GM21717 (cell line): ENCODE measurements at regions not wholly inside any gene's neighbourhood (a gene's known extent, or its start where the extent isn't known, plus 50 kb on each side); places are given as distances from the start of the nearest gene placed in this dataset.

Source experiments
- ATAC-seq: cut with Tn5 transposase; IDR thresholded peaks from one replicate; pipeline ENCODE4 v1.9.1; 2021; ENCODE audit warnings: mild to moderate bottlenecking, moderate library complexity; ENCODE audit not compliant: unreplicated experiment

DNA sequence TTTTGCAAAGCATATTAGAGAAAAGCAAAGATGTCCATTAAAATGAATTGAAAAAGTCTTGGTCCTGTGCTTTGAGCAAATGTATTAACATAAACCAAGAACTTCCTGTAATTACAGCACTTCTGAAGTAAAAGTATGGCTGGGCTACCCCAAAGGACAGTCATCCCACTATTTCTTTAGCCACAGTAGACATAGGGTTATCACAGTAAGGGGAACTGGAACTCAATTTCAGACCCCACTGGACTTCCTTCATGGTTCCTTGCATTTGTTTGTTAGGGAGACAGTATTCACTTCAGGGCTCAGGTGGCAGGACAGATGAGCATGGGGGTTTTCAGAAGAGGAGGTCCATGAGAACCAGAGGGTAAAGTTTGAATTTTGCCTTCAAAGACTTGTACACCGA lies 203.1 kb upstream of the PDE1C start:
- no peak for ATAC-seq

DNA sequence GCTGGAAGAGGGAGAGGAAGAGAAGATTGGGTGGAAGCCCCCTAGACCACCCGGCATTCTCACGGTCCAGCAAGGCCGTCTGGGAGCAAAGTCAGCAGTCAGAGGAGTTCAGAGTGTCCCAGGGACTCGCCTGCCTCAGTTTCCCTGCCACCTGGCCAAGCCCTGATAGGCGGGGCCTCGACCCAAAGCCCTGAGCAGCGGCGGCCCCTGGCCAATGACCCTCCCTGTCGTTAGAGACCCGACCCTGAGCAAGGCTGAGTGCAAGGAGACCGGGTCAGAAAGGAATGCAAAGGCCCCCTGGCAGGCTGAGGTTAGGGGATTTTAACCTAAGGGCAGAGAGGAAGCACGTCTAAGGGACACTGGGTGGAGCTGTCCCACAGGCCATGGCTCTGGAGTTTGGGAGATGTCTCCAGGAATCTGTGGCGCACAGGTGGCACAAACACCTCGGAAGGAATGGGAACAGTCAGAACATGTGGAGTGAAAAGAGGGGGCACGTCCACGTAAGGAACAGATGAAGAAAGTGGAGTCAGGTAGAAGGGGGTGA lies 196.8 kb upstream of the PDE1C start:
- no peak for ATAC-seq

DNA sequence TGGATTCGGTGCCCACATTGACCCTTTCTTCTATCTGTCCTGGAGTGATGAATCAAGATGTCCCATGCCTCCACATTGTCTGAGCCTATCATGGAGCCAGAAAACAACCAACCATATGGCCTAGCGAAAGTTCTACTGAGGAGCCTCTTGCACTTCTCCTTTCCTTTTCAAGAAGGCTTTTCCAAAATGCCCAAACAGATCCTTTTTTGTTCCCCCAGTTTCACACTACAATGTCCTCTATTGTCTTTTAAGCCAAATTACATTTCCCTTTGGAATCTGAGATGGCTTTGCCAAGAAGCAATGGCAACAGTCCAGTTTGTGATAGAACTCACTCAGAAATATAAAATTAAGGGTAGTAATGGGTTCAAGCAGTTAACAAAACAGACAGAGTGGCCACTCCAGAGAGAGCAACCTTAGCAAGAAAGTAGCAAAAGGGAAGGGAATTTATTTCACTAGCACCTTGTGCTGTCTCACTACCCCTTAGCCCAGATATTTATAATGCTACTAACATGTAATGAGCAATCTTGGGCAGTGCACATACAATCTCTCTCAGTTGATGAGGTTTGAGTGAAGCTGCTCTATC lies 194.6 kb upstream of the PDE1C start:
- ATAC-seq: no peak

DNA sequence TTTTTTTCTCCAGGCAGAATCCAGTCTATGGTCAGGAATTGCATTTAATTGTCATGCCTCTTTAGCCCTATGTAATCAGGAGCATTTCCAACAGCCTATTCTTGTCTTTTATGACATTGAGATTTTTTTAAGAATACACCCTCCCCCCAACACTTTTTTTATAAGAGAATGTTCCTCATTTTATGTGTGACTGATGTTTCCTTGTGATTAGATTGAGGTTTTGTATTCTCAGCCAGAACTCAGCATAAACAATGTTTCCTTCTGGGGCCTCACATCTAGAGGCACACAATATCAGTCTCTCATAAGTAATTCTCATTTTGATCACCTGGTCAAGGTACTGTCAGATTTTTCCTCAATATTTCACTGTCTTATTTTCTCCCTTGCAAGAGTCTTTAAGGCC lies 193.4 kb upstream of the PDE1C start:
- no peak for ATAC-seq

DNA sequence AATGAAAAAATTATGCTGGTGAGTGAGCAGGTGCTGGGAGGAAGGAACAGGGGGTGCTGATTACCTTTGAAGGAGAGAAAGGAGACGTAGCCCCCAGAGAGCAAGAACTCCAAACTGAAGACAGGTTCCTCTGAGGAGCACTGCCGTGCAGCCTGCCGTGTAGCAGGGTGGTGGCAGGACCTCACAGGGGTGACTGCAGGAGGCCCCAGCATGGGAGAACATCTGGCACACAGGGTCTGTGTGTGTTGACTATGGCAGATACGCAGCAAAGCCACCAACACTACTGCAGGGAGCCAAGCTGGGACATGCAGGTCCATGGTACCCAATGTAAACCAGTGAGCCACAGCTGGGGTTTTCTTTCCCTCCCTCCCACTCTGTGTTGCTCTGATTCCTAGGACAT lies 192.1 kb upstream of the PDE1C start:
- ATAC-seq: no peak

DNA sequence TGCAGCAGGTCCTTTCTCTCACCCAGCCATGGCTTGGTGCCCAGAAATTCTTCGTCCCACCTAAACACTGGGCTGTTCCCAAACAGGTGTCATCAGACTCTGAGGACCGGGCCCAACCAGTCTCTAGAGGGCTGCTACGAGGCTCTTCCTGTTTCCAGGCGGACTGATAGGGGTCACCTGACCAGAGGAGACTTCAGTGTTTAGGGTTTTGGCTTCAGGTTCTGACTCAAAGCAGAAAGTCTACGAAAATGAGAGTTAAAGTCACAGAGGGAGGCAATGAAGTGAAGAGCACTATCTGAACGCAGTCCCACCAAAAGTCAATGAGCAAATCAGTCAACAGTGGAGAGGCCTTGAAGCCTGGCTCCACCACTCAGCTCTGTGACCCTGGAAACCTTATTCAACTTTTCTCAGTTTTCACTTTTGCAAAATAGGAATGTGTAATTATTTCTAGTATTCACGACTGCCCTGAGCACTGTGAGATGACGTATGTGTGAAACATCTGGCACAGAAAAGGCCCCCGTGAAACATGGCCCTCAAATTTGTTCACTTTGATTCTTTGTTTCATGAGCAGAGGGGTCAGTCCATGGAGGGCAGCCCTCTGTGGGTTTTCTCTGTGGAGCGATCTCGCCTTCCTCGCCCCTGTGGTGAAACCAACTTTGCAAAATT lies 189.9 kb upstream of the PDE1C start:
- peak; percentile 94 for ATAC-seq

DNA sequence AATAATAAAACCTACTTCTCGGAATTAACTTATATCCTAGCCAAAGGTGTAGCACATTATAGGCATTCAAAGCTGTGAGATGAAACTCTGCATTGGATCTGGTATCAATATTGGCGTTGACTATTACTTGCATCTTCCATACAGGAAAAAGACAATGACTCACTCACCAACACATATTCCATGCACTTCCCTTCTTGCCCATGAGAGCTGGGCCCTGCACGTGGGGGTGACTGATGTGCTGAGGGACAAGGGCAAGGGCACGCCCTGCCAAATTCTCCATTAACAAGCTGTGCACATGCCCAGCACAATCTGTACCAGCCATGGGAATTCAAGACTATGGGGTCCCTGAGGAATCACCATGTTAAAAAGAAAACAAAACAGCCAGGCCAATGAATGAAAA lies 188.1 kb upstream of the PDE1C start:
- ATAC-seq: no peak

DNA sequence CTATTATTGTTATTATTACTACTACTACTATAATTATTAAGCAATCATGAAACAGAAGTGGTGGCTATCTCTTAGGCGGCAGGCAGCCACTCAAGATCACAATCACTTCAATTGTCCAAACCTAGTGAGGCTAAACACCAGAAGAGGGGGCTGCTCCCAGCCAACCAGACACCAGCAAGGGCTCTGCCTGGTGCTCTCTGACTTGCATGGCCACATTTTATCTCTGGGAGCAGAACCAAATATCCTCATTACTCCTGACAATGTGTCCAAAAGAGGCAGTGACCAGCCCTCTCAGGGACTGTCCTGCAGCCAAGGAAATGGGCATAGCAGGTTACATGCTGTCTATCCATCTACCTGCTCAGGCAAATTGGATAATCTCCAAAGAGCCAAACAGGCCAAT lies 187.4 kb upstream of the PDE1C start:
- no peak for ATAC-seq

DNA sequence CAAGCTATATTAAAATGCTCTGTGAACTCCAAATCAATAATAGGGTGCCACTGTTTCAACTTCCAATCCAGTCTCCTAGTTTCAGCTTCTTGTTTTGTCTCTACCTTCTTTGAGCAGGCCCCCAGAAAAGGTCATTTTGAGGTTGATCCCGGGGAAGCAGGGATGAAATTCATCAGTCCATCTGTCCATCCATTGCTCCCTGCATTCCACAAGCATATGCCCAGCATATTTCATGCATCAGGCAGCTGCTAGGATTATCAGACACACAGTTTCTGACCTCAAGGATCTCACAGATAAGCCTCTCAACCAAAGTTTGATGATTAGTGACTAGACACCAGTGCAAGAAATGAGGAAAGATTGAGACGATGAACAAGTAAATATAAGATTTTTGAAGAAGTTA lies 186.6 kb upstream of the PDE1C start:
- ATAC-seq: no peak

DNA sequence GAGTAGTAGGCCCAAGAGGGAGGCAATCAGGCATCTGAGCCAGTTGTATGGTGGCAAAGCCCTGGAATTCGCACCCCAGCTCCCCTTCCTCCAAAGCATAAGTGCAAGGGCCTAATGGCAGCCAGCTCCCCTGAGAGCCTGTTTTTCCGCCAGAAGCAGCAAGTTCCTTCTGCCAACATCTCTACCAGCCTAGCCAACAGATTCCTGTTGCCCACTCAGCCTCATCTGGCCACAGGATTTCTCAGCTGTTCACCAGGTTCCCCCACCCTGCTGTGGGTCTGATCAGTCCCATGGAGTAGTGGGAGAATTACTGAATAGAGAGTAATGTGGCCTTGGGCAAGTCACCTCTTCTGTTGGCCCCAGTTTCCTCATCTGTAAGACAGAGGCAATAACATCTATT lies 186.2 kb upstream of the PDE1C start:
- no peak for ATAC-seq

DNA sequence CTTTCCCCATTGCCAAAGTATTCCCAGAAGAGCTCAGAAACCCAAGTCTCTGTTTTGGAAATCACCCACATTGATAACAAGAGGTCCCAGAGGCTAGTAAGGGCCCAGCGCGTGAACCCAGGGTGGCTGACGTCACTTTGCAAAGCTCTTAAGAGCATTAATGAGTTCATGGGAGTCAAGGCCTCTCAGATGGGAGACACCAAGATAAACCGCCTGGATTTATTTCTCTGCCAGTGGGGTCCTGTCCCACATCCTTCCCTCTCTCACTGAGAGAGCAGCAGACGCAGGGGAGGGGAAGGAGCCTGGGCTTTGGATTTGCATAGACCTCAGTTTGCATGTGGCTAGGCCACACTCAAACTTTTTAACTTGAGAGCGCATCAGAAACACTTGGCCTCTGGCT lies 184.8 kb upstream of the PDE1C start:
- no peak for ATAC-seq

DNA sequence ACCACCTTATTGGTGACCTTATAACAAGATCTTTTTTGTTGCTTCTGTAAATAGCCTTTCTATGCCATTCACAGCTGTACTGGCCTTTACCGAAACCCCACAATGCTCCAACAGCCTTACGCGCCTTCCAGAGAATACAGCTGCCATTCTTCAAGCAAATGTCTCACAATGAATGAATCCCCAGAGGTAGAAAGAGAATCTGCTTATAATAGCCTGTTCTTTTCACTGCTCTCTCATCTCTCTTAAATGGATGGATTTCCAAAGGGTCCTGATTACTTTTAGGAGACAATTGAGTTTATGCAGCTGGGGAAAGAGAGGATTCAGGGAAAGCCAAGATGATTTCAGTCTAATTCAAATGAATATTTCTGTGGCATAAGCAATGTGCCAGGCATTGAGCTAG lies 183.1 kb upstream of the PDE1C start:
- ATAC-seq: no peak

DNA sequence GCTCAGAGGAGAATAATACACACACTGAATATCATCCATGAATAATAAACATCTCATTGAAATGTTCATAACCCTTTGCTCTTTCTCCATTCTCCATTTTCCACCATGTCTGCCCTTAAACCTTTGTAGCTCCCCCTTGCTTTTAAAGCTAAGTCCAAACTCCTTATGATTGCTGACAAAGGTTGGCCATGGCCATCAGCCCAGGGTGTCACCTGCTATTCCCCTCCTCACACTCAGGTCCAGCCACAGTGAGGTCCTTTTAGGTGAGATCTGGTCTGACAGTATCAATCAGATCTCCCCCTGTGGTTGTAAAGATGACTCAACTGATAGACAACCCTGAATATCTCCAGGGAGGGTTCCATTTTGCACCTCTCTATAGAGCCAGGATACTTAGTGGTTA lies 181.5 kb upstream of the PDE1C start:
- ATAC-seq: no peak

DNA sequence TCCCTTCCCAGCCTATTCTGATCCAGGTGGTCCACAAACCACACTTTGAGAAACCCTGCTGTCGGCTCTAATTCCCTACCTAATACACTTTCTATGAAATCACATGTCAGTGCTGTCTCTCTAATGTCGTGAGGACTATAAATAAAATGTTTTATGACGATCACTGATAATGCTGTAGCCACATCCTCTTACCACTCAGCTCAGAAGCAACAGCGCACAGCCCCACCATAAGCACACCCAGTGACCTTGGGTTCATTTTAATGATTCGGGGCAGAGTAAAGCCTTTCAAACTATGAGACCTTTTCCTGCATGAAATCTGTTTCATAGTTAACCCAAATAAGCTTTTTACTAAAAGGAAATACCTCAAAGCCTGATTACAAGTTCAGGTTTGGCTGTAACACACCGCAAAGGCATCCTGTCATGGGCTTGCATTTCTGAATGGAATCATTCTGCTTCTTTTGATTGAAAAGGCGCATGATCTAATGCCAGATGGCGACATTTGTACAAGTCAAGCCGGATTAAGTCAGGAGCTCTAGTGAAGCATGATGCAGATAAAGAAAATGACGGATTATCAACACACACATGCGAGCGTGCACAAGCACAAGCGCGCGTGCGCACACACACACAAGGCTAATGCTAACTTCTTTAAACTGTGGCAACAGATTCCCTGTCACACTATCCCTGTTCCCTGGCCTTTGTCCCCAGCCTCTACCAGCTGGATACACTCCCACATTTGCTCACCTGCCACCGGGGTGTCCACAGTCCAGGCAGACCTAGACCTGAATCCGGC lies 180.5 kb upstream of the PDE1C start:
- ATAC-seq: no peak

DNA sequence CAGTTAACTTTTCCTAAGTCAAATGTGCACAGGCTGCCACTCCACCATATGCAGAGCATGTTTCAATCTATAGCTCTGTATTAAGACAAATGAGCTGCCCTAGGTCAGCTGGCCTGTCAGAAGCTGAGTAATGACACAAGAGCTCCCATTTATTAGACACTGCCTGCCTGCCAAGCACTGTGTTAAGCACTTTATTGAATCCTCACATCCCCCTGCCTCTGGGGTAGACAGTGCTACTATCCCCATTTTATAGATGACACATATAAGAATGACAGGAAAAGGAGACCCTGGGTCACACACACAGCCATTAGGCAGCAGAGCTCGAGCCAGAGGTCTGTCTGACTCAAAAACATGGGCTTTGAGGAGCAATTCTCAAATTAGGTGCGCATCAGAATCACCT lies 179.8 kb upstream of the PDE1C start:
- no peak for ATAC-seq

DNA sequence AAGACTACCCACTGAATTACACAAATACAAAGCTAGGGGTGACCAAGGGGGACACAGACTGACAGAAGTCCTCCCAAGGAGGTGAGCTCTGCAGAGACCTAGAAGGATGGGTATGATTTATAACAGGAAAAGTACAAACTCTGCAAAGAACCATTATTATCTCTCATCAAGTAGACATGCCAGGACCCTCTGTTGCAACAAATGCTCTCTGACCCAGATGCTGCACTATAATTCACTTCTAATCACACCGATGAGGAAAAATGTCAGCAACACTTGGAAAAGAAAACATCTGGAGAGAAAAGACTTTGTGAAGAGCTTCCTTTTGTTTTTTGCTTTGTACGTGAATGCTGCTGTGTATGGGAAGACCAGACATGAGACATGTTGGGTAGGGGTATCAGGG lies 178.3 kb upstream of the PDE1C start:
- no peak for ATAC-seq

DNA sequence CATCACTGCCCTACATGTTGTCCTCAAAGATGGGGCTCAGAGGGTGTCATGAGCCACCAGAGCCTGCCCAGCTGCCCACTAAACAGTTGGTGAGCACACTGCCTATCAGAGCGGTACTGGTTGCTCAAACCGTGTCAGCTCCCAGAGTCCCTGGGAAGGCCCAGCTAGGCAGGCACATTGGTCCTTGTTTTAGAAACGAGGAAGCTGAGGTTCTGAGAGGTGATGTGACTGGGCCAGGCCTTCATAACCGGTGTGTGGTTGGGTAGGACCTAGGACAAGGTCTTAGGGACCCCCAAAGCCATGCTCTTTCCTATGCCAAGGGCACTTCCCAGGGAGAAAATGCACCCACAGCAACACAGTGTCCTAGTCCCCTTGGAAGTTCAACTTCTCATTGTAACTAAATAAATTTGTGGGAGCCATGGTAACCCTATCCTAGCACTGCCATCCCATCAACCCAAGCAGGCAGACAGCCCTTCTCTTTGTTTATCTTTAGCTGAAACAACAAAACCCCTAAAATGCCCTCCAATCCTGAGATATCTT lies 174.7 kb upstream of the PDE1C start:
- no peak for ATAC-seq

DNA sequence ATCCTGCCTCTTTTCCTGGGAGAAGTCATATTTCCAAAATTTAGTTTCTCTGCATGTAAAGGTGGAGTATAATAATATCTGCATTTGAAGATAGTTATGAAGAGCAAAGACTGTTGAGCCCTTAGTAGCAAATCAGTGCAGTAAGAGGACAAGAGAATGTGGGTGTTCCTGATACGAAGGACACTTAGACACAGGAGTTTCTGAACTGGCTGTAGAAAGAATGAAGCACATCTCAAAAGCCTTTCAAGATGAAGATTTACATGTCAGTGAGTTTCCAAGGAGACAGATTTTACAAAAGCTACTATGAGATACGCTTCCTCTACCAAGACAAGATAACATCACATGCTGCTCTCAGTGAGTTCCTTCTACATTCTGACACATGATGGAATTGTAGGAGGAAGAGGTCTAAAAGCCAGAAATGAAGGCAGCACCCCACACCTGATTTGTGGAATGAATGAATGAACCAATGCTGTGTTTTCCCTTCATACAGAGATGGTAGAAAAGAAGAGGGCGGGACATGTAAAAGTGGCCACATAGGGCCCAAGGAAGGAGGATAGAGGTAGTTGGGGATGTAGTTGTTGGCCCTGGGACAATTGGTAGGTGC lies 173.6 kb upstream of the PDE1C start:
- ATAC-seq: no peak

DNA sequence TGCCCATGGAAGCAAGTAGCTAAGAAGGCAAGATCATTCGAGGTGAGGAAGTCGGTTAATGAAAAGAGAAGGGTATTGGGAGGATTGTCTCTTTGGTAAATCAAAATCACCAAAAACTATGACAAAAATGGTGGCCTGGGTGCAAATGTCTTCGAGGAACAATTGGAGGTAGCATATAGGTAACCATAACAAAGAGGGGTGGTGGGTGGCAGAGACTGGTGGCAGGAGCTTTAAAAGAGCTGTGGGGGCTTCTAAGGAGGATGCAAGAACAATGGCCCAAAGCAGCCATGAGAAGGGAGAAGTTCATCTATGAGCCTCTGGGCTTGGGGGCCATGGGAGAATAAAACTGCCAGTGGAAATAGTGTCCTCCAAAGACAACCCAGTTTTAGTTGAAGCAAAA lies 172.2 kb upstream of the PDE1C start:
- ATAC-seq: no peak

DNA sequence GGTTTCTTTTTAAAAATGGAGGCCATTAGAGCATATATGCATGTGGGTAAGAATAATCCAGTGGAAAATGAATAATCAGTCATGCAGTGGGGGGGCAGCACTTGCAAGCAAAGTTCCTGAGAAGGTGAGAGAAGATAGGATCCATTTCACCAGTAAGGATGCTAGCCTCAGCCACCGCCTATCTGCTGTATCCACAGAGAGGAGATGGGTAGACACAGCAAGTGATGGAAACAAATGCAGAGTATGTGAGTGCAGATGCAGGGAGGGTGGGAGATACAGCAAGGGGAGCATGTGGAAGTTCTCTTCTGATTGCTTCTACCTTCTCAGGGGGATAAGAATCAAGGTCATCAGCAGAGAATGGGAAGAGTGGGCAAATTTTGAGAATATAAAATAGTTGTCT lies 171.4 kb upstream of the PDE1C start:
- ATAC-seq: no peak

DNA sequence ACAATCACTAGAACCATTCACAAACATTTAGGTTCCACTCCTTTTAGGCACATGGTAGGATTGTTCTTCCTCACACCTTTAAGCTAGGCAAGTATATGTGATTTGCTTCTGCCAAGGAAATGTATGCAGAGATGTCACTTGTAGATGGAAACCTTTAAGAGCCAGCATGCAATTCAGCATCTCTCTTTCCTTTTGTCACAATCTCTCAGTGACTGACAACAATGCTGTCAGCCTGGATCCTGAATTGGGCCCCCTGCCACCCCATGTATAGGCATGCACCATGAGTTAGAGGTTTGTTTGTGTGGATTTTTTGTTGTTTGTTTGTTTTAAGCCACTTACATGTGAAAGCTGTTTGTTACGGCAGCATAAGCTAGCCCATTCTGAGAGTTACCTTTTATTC lies 169.6 kb upstream of the PDE1C start:
- no peak for ATAC-seq
